Ammon's horn (tissue), 1 donor: ENCODE measurements at regions not wholly inside any gene's neighbourhood (a gene's known extent, or its start where the extent isn't known, plus 50 kb on each side); places are given as distances from the start of the nearest gene placed in this dataset.
"Not testable (repeated sequence)": the region's sequence is repeated elsewhere in the genome, so short reads cannot be mapped to it uniquely, and the experiment has no call there.

ENCODE experiments used
- DNase-seq: peaks from one replicate; pipeline ENCODE4 v3.0.0-alpha.2; 2016; ENCODE audit warnings: low spot score

GRCh38 chr2:236895497-236895896 is 190.2 kb upstream of the COPS8 start:
- DNase-seq = no peak

- no peak for DNase-seq
Measured at GRCh38 chr2:236896688-236897087, 189.0 kb upstream of the COPS8 start.

GRCh38 chr2:236899146-236899545 is 186.5 kb upstream of the COPS8 start:
- DNase-seq = no peak

GRCh38 chr2:236899950-236900640 is 185.6 kb upstream of the COPS8 start:
- DNase-seq = no peak

- no peak for DNase-seq
Measured at GRCh38 chr2:236901956-236902355, 183.7 kb upstream of the COPS8 start.

GRCh38 chr2:236903978-236904377 is 181.7 kb upstream of the COPS8 start:
- DNase-seq = no peak

- DNase-seq = peak; percentile 22
Measured at GRCh38 chr2:236904389-236905263, 181.1 kb upstream of the COPS8 start.

- no peak for DNase-seq
Measured at GRCh38 chr2:236905976-236906375, 179.7 kb upstream of the COPS8 start.

GRCh38 chr2:236908439-236909192 is 177.1 kb upstream of the COPS8 start:
- DNase-seq = no peak

- no peak for DNase-seq
Measured at GRCh38 chr2:236909193-236909504, 176.5 kb upstream of the COPS8 start.

GRCh38 chr2:236909802-236910201 is 175.9 kb upstream of the COPS8 start:
- DNase-seq = no peak

GRCh38 chr2:236910781-236911495 is 174.8 kb upstream of the COPS8 start:
- DNase-seq = no peak

GRCh38 chr2:236912326-236913120 is 173.2 kb upstream of the COPS8 start:
- no peak for DNase-seq

- DNase-seq = no peak
Measured at GRCh38 chr2:236915186-236915585, 170.5 kb upstream of the COPS8 start.

GRCh38 chr2:236915726-236916125 is 170.0 kb upstream of the COPS8 start:
- DNase-seq = no peak

- DNase-seq = peak; percentile 33
Measured at GRCh38 chr2:236916181-236916580, 169.5 kb upstream of the COPS8 start.

GRCh38 chr2:236916651-236917050 is 169.0 kb upstream of the COPS8 start:
- DNase-seq = no peak

- no peak for DNase-seq
Measured at GRCh38 chr2:236917164-236917563, 168.5 kb upstream of the COPS8 start.

GRCh38 chr2:236918545-236918944 is 167.1 kb upstream of the COPS8 start:
- DNase-seq = no peak

GRCh38 chr2:236919209-236919608 is 166.5 kb upstream of the COPS8 start:
- DNase-seq = no peak

- not testable (repeated sequence) for DNase-seq
Measured at GRCh38 chr2:236919801-236920379, 165.8 kb upstream of the COPS8 start.
